GM21737 (cell line): ENCODE measurements at regions not wholly inside any gene's neighbourhood (a gene's known extent, or its start where the extent isn't known, plus 50 kb on each side); places are given as distances from the start of the nearest gene placed in this dataset.
"Not testable (repeated sequence)": the region's sequence is repeated elsewhere in the genome, so short reads cannot be mapped to it uniquely, and the experiment has no call there.

ENCODE experiments used
- ATAC-seq: cut with Tn5 transposase; IDR thresholded peaks from one replicate; pipeline ENCODE4 v1.9.1; 2021; ENCODE audit warnings: mild to moderate bottlenecking, moderate library complexity; ENCODE audit not compliant: unreplicated experiment

DNA sequence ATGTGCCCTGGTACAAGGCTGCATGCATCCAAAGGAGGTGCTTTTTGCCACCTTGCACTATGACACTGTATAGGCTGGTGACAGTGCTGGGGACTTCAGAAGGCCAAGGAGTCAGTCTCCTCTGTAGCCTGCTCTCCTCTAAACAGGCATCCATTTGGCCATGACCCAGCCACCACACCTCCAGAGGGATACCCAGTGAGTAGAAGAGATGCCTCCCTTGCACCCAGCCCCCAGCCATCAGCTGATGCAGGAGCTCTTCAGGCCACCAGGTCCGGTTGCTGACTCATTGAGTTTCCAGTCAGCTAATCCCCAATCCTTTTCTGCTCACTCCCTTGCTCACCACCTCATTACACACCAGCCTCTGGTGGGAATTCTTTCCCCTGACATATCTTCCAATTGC, 99.8 kb downstream of the PJA1 start:
- ATAC-seq = no peak

DNA sequence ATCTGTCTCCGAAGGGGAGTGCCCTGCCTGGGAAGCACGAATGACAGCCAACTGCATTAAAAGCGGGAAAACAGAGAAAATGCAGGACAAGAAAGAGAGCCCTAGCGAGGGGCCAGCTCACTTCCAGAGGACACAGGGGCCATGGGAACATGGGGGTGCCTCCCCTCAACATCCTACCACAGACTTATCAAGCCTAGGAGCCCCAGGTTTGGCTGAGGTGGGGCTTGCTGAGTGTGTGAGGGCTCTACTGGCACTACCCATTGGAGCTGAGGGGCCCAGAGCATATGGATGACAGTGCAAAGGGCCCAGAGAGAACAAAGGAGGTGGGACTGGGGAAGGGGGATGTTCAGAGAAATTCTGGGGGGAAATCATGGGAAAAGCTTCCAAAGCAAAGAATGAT, 101.8 kb downstream of the PJA1 start:
- ATAC-seq = no peak

DNA sequence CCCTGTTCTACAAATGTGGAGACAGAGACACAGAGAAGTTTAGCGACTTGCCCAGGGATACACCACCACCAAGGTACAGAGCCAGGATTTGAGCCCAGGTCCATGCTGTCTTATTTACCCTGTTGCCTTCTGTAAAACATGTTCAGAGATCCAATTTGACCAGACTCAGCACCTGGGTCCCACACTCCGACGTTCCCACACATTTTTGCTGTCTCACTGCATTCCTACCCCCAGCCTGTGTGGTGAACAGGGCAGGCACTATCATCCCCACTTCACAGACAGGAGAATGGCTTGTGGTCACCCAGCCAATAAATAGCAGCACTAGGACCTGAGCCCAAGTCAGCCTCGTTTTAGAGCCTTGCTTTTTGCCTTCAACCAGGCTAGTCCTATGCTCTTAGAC, 102.8 kb downstream of the PJA1 start:
- ATAC-seq = no peak

- ATAC-seq = no peak
These were observed 104.4 kb downstream of the PJA1 start for GRCh38 chrX:69060631-69061408.

DNA sequence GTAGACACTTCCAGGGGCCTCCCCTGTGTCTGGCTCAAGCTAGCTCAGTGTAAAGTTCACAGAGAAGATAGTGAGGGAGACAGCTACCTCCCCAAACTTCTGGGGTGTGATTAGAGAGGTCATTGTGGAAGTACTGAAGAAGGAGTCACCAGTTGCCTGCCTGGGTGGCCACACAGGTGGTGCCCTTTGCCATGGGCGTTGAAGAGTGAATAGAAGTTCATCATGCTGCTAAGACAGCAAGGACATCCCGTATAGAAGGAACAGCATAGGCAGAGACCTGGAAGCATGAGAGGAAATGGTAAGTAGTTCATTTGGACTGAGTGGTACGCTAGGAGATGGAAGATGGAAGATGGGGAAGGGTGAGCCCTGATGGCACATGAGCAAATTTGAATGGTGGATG, 110.1 kb downstream of the PJA1 start:
- ATAC-seq = no peak

DNA sequence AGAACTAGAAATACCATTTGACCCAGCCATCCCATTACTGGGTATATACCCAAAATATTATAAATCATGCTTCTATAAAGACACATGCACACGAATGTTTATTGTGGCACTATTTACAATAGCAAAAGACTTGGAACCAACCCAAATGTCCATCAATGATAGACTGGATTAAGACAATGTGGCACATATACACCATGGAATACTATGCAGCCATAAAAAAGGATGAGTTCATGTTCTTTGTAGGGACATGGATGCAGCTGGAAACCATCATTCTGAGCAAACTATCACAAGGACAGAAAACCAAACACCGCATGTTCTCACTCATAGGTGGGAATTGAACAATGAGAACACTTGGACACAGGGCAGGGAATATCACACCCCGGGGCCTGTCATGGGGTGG, 110.8 kb downstream of the PJA1 start:
- not testable (repeated sequence) for ATAC-seq

GRCh38 chrX:69051901-69052300, 113.4 kb downstream of the PJA1 start:
- no peak for ATAC-seq

DNA sequence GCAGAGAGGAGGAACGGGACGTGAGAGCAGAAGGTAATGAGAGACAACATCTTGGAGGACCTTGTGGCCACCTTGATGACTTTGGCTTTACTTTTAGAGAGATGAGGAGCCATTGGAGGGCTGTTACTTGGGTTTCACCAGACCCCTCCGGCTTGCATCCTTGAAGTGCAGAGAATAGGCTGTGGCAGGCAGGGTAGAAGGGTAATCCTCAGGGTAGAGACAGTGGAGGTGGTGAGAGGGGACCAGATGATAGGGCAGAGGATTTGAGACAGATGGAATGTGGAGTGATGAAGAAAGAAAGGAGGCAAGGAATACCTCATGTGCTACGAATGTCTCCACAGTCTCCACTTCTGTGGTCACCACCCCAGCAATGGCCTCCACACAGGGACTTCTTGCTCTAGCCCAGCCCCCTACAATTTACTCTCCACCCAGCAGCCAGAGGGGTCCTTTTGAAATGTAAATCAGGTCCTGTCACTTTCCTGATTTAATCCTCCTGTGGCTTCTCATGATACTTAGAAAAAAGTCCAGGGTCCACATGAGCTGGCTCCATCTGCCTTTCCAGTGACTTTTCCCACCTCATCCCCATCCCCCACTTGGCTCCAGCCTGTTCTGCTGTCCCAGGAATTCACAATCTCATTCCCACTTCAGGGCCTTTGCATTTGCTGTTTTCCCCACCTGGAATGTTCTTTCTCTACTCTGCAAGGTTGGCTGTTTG, 115.0 kb downstream of the PJA1 start:
- ATAC-seq = no peak

GRCh38 chrX:69046996-69047490, 118.2 kb downstream of the PJA1 start:
- ATAC-seq = no peak

GRCh38 chrX:69045616-69046345, 119.5 kb downstream of the PJA1 start:
- ATAC-seq = no peak

DNA sequence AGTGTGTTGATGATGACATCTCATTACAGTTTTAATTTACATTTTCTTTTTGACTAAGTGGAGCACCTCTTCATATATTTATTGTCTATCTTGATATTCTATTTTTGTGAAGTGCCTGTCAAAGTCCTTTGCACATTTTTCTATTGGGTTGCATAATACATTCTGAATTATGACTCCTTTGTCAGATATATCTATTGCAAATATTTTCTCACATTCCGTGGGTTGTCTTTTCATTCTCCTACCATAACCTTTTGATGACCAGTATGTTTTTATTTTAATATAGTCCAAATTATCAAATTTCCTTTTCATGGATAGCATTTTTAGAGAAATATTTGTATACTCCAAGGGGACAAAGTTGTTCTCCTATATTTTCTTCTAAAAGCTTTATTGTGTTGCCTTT, 126.4 kb downstream of the PJA1 start:
- ATAC-seq = no peak

DNA sequence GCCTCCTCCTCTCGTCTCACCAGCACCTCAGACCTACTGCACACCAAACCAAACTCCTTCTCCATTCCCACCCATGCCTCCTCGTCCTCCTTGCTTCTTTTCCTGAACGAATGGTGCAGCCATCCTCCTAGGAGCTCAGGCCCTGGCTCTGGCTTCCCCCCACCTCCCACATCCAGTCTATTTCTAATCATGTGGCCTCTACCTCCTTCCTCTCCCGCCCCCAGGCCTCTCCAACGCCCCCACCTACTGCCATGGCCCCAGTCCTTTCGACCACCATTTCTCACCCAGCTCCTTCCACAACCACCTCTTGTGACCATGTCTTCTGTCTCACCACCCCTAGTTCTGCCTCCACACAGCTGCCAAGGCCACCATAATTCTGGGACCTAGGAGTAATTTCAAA, 127.1 kb downstream of the PJA1 start:
- no peak for ATAC-seq

GRCh38 chrX:69037786-69038185, 127.5 kb downstream of the PJA1 start:
- no peak for ATAC-seq

- ATAC-seq = no peak
These were observed 128.3 kb downstream of the PJA1 start for GRCh38 chrX:69036674-69037573.

DNA sequence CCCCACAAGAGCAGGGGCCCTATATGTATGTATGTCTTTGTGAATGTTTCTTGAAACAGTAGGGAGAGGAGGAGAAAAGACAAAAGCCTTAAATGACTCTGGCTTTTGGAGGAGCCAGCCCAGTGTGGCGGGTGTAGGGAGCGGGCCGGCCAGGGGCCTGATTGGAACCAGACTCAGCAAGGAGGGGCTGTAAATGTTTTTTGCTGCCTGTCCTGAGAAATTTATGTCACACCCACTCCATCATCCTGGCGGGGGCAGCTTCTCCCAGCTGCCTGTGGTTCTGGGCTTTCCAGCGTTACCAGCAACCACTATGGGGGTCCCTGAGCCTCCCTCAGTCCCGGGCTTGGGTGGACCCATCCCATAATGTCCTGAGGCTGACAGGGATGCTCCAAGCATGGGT, 130.8 kb downstream of the PJA1 start:
- ATAC-seq = no peak

- no peak for ATAC-seq
These were observed 131.3 kb downstream of the PJA1 start for GRCh38 chrX:69033936-69034335.

- no peak for ATAC-seq
These were observed 132.7 kb downstream of the PJA1 start for GRCh38 chrX:69032601-69033000.

DNA sequence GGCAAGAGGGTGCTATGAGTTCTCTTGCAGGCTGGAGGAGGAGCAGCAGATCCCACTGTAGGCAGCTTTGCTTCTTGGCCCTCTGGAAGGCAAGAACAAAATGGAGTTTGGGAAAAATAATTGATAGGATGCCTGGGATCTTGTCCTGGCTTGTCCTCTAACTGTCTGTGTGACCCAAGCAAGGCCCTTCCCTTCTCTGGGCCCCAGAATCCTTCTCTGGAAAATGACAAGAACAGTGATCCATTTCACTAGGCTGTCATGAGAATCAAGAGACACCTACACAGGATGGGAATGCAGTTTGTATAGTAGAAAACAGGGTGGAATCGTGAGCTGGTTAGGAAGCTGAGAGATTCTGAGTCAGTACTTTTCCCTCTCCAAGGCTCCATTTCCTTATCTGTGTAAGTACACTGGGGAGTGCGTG, 133.3 kb downstream of the PJA1 start:
- ATAC-seq = no peak

DNA sequence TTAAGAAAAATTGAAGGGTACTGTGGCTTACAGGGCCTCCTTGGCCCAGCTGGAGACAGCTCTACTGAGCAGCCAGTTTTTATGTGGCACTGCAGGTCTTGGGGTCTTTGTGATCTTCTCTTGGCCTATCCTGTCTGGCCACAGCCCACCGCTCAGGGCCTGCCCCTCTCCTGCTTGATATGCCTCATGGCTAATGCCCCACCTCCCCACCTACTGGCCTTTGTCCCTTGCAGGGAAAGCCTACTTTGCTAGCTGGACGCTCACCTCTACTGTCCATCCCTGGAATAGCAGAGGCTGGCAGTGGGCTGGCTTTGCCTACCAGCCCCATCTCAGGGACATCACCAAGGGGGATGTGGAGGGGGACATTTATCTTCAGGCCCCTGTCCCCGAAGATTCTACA, 134.1 kb downstream of the PJA1 start:
- ATAC-seq = no peak

GRCh38 chrX:69029771-69030170, 135.5 kb downstream of the PJA1 start:
- no peak for ATAC-seq

DNA sequence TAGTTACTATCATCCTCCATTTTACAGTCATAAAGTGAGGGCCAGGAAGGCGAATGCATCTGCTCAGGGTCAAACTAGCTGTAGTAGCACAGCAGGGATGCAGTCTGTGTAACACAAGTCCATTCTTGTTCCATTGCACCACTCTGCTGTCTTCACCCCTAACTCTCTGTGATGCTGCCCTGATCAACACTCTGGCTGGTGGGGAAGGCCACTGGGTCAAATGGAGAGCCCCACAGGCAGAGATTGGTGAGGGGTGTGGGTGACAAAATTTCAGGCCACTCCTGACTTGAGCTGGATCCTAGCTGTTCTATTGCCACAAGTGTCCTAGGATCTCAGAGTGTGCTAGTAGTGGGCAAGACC, 136.5 kb downstream of the PJA1 start:
- no peak for ATAC-seq
